GM23338 (cell line): ENCODE measurements at regions not wholly inside any gene's neighbourhood (a gene's known extent, or its start where the extent isn't known, plus 50 kb on each side); places are given as distances from the start of the nearest gene placed in this dataset.
A peak's percentile ranks its signal among the peaks of the same experiment; 100 is the strongest.

Experiments
- ATAC-seq: fragments of 200-7000 bp; cut with Tn5 transposase; 3 replicates; pipeline ENCODE4 v1.9.1; 2020
- DNase-seq: peaks from one replicate; pipeline ENCODE4 v3.0.0-alpha.2; 2015; ENCODE audit warnings: low spot score
- H2AFZ ChIP-seq: fragments of 200-600 bp; sonication (generic); 2 replicates; pipeline ENCODE4 v1.8.0; 2016; ENCODE audit warnings: antibody characterized with exemption, mild to moderate bottlenecking, moderate library complexity
- H3F3A ChIP-seq: fragments of 200-600 bp; sonication (generic); replicated peaks from 2 replicates; pipeline ENCODE4 v1.8.0; 2017; ENCODE audit warnings: antibody characterized with exemption, mixed run types, low read depth
- H3K27ac ChIP-seq: fragments of 200-600 bp; sonication (generic); 2 replicates; pipeline ENCODE4 v1.6.1; 2016; ENCODE audit warnings: low read depth
- H3K27me3 ChIP-seq: fragments of 200-600 bp; sonication (generic); 2 replicates; pipeline ENCODE4 v1.8.0; 2016; ENCODE audit warnings: mild to moderate bottlenecking, mixed run types, moderate library complexity; ENCODE audit not compliant: insufficient read depth
- H3K36me3 ChIP-seq: fragments of 200-600 bp; sonication (generic); 2 replicates; pipeline ENCODE4 v1.8.0; 2016; ENCODE audit warnings: mild to moderate bottlenecking; ENCODE audit not compliant: insufficient read depth
- H3K4me1 ChIP-seq: fragments of 200-600 bp; sonication (generic); 2 replicates; pipeline ENCODE4 v1.8.0; 2016; ENCODE audit warnings: mild to moderate bottlenecking, moderate library complexity; ENCODE audit not compliant: insufficient read depth
- H3K4me2 ChIP-seq: fragments of 200-600 bp; sonication (generic); 2 replicates; pipeline ENCODE4 v1.7.1; 2017; ENCODE audit warnings: mixed run types
- H3K4me3 ChIP-seq: fragments of 200-600 bp; sonication (generic); 2 replicates; pipeline ENCODE4 v1.6.1; 2016; ENCODE audit warnings: mixed run types
- H3K79me2 ChIP-seq: fragments of 200-600 bp; sonication (generic); replicated peaks from 2 replicates; pipeline ENCODE4 v1.8.0; 2017; ENCODE audit warnings: mild to moderate bottlenecking; ENCODE audit not compliant: insufficient read depth
- H3K9me2 ChIP-seq: fragments of 200-600 bp; sonication (generic); 2 replicates; pipeline ENCODE4 v1.8.0; 2017; ENCODE audit not compliant: insufficient read depth
- H4K20me1 ChIP-seq: fragments of 200-600 bp; sonication (generic); replicated peaks from 2 replicates; pipeline ENCODE4 v1.8.0; 2017; ENCODE audit warnings: mild to moderate bottlenecking; ENCODE audit not compliant: insufficient read depth
- H3K27ac Mint-ChIP-seq: 2 replicates; pipeline ENCODE4 v1.8.0; 2020; ENCODE audit warnings: inconsistent platforms, mild to moderate bottlenecking, moderate library complexity, mixed read lengths
- H3K27me3 Mint-ChIP-seq: 3 replicates; pipeline ENCODE4 v1.8.0; 2022; ENCODE audit warnings: low read depth, mild to moderate bottlenecking, moderate library complexity, mixed read lengths, inconsistent platforms; ENCODE audit not compliant: insufficient read depth, poor library complexity
- H3K36me3 Mint-ChIP-seq: 3 replicates; pipeline ENCODE4 v1.8.0; 2021; ENCODE audit warnings: low read depth, mild to moderate bottlenecking, inconsistent platforms, moderate library complexity, mixed read lengths
- H3K4me1 Mint-ChIP-seq: 3 replicates; pipeline ENCODE4 v1.8.0; 2020; ENCODE audit warnings: mild to moderate bottlenecking, inconsistent platforms, mixed read lengths
- H3K4me3 Mint-ChIP-seq: 3 replicates; pipeline ENCODE4 v1.8.0; 2021; ENCODE audit warnings: moderate library complexity, mild to moderate bottlenecking, inconsistent platforms, mixed read lengths
- H3K9me3 Mint-ChIP-seq: 3 replicates; pipeline ENCODE4 v1.8.0; 2020; ENCODE audit warnings: moderate library complexity, mild to moderate bottlenecking, inconsistent platforms, mixed read lengths
- CREB1 ChIP-seq: fragments of 250-450 bp; sonication (Bioruptor Pico); IDR thresholded peaks from 2 replicates; pipeline ENCODE4 v1.5.0; 2020; ENCODE audit warnings: low read depth, mild to moderate bottlenecking, moderate library complexity
- CTCF ChIP-seq, 2 experiments: fragments of 200-600 bp in 1 of 2; sonication (generic) in 1 of 2; conservative IDR thresholded peaks; 2 replicates each; pipeline versions ENCODE4 v1.5.1 to v1.6.1; 2016 to 2017; ENCODE audit warnings: antibody characterized with exemption in 2 of 2, low read depth in 2 of 2, mild to moderate bottlenecking in 2 of 2, moderate library complexity in 1 of 2
- EZH2 ChIP-seq: fragments of 200-600 bp; sonication (generic); IDR thresholded peaks from one replicate; pipeline ENCODE4 v1.8.0; 2017; ENCODE audit warnings: antibody characterized with exemption, mild to moderate bottlenecking, low read depth; ENCODE audit not compliant: unreplicated experiment
- EZH2phosphoT487 ChIP-seq: fragments of 200-600 bp; sonication (generic); IDR thresholded peaks from one replicate; pipeline ENCODE4 v1.8.1; 2018; ENCODE audit warnings: antibody characterized with exemption; ENCODE audit not compliant: unreplicated experiment
- NANOG ChIP-seq: IDR thresholded peaks from 2 replicates; pipeline ENCODE4 v1.6.1; 2016; ENCODE audit warnings: antibody characterized with exemption, borderline replicate concordance
- POLR2AphosphoS5 ChIP-seq: IDR thresholded peaks from 2 replicates; pipeline ENCODE4 v1.6.1; 2016; ENCODE audit warnings: antibody characterized with exemption, low read depth
- REST ChIP-seq: IDR thresholded peaks from one replicate; pipeline ENCODE4 v1.6.1; 2018; ENCODE audit warnings: antibody characterized with exemption; ENCODE audit not compliant: unreplicated experiment
- STAT1 ChIP-seq: IDR thresholded peaks from one replicate; pipeline ENCODE4 v1.6.1; 2016; ENCODE audit warnings: antibody characterized with exemption; ENCODE audit not compliant: unreplicated experiment
- ZNF114 ChIP-seq: fragments of 250-450 bp; sonication (Bioruptor Pico); IDR thresholded peaks from 2 replicates; pipeline ENCODE4 v1.5.0; 2020; ENCODE audit warnings: mild to moderate bottlenecking, moderate library complexity
- ZNF331 ChIP-seq: fragments of 250-450 bp; sonication (Bioruptor Pico); IDR thresholded peaks from 2 replicates; pipeline ENCODE4 v1.5.0; 2020; ENCODE audit warnings: low read depth, mild to moderate bottlenecking, moderate library complexity
- TF ChIP-seq, protein P1 (sequence below): fragments of 250-450 bp; sonication (Bioruptor Pico); IDR thresholded peaks from 2 replicates; pipeline ENCODE4 v1.5.0; 2020; ENCODE audit warnings: mild to moderate bottlenecking, moderate library complexity

DNA sequence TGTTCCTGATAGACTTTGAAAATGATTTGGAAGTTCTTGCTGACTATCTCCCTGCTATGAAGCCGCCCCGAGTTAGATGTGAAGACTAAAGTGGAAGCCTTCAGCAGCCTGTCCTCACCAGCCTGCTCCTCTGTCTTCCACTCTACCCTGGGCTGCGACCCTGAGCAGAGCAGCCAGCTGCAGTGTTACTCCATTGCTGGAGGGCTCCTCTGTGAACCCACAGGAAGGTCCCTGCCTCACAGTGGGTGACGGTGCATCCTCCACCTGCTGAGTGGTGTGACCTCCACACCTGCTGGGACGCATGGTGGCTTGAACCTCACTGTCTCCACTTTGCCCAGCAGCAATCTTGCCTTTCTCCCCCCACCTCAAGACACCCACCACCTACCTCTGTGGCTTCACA lies 116.4 kb downstream of the IRS2 start (continued):
- no peak for TF ChIP-seq REST
- no peak for TF ChIP-seq EZH2

GRCh38 chr13:109669234-109669612 lies 117.2 kb downstream of the IRS2 start:
- Histone ChIP-seq H3K4me3 (no peak overlapping the region), H2AFZ (peak overlapping the region; percentile 84; the same call in 1 of the 2 replicates), H3K27ac (no peak overlapping the region), H3K79me2 (no peaks in the 10 kb centered on the region), H3K9me2 (no peaks in the 10 kb centered on the region), H4K20me1 (no peaks in the 10 kb centered on the region), H3F3A (no peaks in the 10 kb centered on the region), H3K4me2 (no peak overlapping the region), H3K27me3 (no peaks in the 10 kb centered on the region), H3K36me3 (no peaks in the 10 kb centered on the region), H3K4me1 (no peaks in the 10 kb centered on the region)
- H3K4me1 Mint-ChIP-seq, result peaks cover 11% of the 10 kb centered on the region; the same call in 2 of the 3 replicates
- no peak overlapping the region for H3K4me3 Mint-ChIP-seq
- peaks cover 3% of the 10 kb centered on the region for H3K27me3 Mint-ChIP-seq
- DNase-seq, result no peak
- no peaks in the 10 kb centered on the region for H3K36me3 Mint-ChIP-seq
- no peak overlapping the region for H3K27ac Mint-ChIP-seq
- ATAC-seq, result peak; percentile 50
- no peaks in the 10 kb centered on the region for H3K9me3 Mint-ChIP-seq
- TF ChIP-seq CTCF (conservative IDR thresholded peaks at IDR 0.05; ENCODE audit: low read depth in 2 of 2), result no peak
- TF ChIP-seq STAT1, result no peak
- no peak for TF ChIP-seq ZNF331 (CRISPR knock-in tag)
- TF ChIP-seq NANOG, result no peak
- no peak for TF ChIP-seq CREB1 (CRISPR knock-in tag)
- no peak for TF ChIP-seq REST
- TF ChIP-seq ZNF114, result no peak
- no peak for TF ChIP-seq POLR2AphosphoS5
- no peak for TF ChIP-seq EZH2phosphoT487
- TF ChIP-seq, protein P1, sequence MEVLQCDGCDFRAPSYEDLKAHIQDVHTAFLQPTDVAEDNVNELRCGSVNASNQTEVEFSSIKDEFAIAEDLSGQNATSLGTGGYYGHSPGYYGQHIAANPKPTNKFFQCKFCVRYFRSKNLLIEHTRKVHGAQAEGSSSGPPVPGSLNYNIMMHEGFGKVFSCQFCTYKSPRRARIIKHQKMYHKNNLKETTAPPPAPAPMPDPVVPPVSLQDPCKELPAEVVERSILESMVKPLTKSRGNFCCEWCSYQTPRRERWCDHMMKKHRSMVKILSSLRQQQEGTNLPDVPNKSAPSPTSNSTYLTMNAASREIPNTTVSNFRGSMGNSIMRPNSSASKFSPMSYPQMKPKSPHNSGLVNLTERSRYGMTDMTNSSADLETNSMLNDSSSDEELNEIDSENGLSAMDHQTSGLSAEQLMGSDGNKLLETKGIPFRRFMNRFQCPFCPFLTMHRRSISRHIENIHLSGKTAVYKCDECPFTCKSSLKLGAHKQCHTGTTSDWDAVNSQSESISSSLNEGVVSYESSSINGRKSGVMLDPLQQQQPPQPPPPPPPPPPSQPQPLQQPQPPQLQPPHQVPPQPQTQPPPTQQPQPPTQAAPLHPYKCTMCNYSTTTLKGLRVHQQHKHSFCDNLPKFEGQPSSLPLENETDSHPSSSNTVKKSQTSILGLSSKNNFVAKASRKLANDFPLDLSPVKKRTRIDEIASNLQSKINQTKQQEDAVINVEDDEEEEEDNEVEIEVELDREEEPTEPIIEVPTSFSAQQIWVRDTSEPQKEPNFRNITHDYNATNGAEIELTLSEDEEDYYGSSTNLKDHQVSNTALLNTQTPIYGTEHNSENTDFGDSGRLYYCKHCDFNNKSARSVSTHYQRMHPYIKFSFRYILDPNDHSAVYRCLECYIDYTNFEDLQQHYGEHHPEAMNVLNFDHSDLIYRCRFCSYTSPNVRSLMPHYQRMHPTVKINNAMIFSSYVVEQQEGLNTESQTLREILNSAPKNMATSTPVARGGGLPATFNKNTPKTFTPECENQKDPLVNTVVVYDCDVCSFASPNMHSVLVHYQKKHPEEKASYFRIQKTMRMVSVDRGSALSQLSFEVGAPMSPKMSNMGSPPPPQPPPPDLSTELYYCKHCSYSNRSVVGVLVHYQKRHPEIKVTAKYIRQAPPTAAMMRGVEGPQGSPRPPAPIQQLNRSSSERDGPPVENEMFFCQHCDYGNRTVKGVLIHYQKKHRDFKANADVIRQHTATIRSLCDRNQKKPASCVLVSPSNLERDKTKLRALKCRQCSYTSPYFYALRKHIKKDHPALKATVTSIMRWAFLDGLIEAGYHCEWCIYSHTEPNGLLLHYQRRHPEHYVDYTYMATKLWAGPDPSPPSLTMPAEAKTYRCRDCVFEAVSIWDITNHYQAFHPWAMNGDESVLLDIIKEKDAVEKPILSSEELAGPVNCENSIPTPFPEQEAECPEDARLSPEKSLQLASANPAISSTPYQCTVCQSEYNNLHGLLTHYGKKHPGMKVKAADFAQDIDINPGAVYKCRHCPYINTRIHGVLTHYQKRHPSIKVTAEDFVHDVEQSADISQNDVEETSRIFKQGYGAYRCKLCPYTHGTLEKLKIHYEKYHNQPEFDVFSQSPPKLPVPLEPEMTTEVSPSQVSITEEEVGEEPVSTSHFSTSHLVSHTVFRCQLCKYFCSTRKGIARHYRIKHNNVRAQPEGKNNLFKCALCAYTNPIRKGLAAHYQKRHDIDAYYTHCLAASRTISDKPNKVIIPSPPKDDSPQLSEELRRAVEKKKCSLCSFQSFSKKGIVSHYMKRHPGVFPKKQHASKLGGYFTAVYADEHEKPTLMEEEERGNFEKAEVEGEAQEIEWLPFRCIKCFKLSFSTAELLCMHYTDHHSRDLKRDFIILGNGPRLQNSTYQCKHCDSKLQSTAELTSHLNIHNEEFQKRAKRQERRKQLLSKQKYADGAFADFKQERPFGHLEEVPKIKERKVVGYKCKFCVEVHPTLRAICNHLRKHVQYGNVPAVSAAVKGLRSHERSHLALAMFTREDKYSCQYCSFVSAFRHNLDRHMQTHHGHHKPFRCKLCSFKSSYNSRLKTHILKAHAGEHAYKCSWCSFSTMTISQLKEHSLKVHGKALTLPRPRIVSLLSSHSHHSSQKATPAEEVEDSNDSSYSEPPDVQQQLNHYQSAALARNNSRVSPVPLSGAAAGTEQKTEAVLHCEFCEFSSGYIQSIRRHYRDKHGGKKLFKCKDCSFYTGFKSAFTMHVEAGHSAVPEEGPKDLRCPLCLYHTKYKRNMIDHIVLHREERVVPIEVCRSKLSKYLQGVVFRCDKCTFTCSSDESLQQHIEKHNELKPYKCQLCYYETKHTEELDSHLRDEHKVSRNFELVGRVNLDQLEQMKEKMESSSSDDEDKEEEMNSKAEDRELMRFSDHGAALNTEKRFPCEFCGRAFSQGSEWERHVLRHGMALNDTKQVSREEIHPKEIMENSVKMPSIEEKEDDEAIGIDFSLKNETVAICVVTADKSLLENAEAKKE (CRISPR knock-in tag), result no peak
